SK-N-SH (cell line): ENCODE measurements at regions not wholly inside any gene's neighbourhood (a gene's known extent, or its start where the extent isn't known, plus 50 kb on each side); places are given as distances from the start of the nearest gene placed in this dataset.

Source experiments
- CHD2 ChIP-seq: fragments of 150-350 bp; IDR thresholded peaks from 2 replicates; pipeline ENCODE4 v1.6.1; 2018; ENCODE audit warnings: low read length; ENCODE audit not compliant: partially characterized antibody
- CTCF ChIP-seq: fragments of 200-600 bp; sonication (generic); IDR thresholded peaks from 2 replicates; pipeline ENCODE4 v1.6.1; 2017; ENCODE audit warnings: antibody characterized with exemption, mild to moderate bottlenecking, moderate library complexity
- GABPA ChIP-seq: IDR thresholded peaks from 2 replicates; pipeline ENCODE4 v1.4.0; 2012; ENCODE audit warnings: low read depth, mild to moderate bottlenecking
- JUND ChIP-seq: IDR thresholded peaks from 2 replicates; pipeline ENCODE4 v1.4.0; 2012
- RAD21 ChIP-seq: IDR thresholded peaks from 2 replicates; pipeline ENCODE4 v1.6.1; 2012; ENCODE audit warnings: mild to moderate bottlenecking, low read length
- SIN3A ChIP-seq: IDR thresholded peaks from 2 replicates; pipeline ENCODE4 v1.6.1; 2012; ENCODE audit warnings: low read depth, mild to moderate bottlenecking, low read length, moderate library complexity, borderline replicate concordance
- SMC3 ChIP-seq: IDR thresholded peaks from 2 replicates; pipeline ENCODE4 v1.6.1; 2012; ENCODE audit warnings: low read depth, low read length, improper control_type of control experiment
- YY1 ChIP-seq: IDR thresholded peaks from 2 replicates; pipeline ENCODE4 v1.4.0; 2012; ENCODE audit warnings: low read depth, mild to moderate bottlenecking
- ZBTB33 ChIP-seq: IDR thresholded peaks from 2 replicates; pipeline ENCODE4 v1.4.0; 2012; ENCODE audit warnings: low read depth, borderline replicate concordance
- TF ChIP-seq, protein P1 (sequence below): fragments of 150-350 bp; IDR thresholded peaks from 2 replicates; pipeline ENCODE4 v1.6.1; 2017; ENCODE audit warnings: antibody characterized with exemption, low read length, low read depth, borderline replicate concordance

DNA sequence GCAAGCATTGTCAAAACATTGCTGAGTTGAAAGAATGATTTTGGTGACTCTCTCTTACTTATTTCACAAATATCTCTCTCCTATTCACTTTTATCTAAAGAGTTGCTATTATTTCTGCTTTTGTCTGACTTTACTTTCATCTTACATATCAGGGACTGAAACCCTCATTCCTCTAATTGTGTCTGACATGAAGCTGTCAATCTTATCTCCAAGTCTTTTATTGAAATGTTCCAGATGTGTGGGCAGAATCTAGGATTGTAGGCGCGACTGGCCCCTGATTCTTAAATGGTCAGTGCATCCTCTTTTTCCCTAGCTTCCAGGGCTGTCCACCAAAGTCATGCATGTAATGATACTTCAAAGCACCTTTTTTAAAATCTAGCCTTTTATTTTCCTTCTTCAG is 174.6 kb downstream of the NDFIP2 start:
- TF ChIP-seq, protein P1, sequence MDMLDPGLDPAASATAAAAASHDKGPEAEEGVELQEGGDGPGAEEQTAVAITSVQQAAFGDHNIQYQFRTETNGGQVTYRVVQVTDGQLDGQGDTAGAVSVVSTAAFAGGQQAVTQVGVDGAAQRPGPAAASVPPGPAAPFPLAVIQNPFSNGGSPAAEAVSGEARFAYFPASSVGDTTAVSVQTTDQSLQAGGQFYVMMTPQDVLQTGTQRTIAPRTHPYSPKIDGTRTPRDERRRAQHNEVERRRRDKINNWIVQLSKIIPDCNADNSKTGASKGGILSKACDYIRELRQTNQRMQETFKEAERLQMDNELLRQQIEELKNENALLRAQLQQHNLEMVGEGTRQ, result no peak
- no peak for TF ChIP-seq SMC3
- no peak for TF ChIP-seq CTCF
- no peak for TF ChIP-seq GABPA
- TF ChIP-seq RAD21, result no peak
- TF ChIP-seq YY1, result no peak
- no peak for TF ChIP-seq JUND
- TF ChIP-seq SIN3A, result no peak
- TF ChIP-seq ZBTB33, result no peak
- TF ChIP-seq CHD2, result no peak
